ENCODE measurements at regions not wholly inside any gene's neighbourhood (a gene's known extent, or its start where the extent isn't known, plus 50 kb on each side); places are given as distances from the start of the nearest gene placed in this dataset.
A peak's percentile ranks its signal among the peaks of the same experiment; 100 is the strongest.

DNA sequence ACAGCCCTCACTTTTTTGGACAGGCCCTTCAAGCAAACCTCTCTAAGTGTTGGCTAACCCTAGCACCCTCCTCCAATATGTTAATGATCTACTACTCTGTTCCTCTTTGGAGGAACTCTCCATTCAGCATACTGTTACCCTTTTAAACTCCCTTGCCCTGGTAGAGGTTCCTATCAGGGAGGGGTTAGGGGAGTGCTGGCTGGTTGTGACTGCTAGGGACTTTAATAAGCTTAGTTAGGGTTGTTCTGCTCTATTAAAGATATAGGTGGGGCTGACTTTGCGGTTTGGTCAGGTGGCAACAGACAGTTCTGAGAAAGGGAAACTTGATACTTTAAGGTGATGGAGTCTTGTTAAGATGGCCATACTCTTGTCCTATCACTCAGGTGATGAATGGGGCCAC lies 301.5 kb upstream of the FBXO33 start:
- Mint-ChIP-seq H3K27ac (no peak overlapping the region), H3K27me3 (no peaks in the 10 kb centered on the region), H3K36me3 (no peaks in the 10 kb centered on the region), H3K9me3 (peaks cover 6% of the 10 kb centered on the region), H3K4me3 (no peak overlapping the region), H3K4me1 (no peaks in the 10 kb centered on the region)
- ATAC-seq = no peak

DNA sequence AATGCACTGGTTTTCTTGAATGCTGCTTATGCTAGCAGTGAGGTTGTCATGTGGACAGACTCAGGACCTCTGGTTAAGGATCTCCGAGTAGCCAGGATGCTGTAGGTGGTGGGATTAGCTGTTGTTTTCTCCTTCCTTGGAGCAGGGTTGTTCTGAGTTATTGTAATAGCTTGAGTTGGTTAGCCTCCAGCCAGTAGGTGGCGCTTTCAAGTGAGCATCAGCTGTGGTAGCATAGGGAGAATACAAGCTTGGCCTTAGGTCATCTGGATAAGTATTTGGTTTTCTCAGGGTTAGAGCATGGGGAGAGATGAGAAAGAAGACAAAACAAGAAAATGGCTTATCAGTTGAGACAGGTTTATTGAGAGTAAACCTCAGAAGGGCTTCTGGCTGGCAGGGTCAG lies 299.7 kb upstream of the FBXO33 start:
- ATAC-seq = no peak
- Mint-ChIP-seq H3K27ac (no peak overlapping the region), H3K27me3 (no peaks in the 10 kb centered on the region), H3K4me1 (no peaks in the 10 kb centered on the region), H3K36me3 (no peaks in the 10 kb centered on the region), H3K4me3 (no peak overlapping the region), H3K9me3 (peaks cover 3% of the 10 kb centered on the region)

GRCh38 chr14:39726563-39726962 lies 294.3 kb upstream of the FBXO33 start:
- no peaks in the 10 kb centered on the region for H3K27me3 Mint-ChIP-seq
- H3K4me1 Mint-ChIP-seq = no peaks in the 10 kb centered on the region
- no peak for ATAC-seq
- no peak overlapping the region for H3K27ac Mint-ChIP-seq
- H3K36me3 Mint-ChIP-seq = no peaks in the 10 kb centered on the region
- peaks cover 3% of the 10 kb centered on the region for H3K9me3 Mint-ChIP-seq
- H3K4me3 Mint-ChIP-seq = no peak overlapping the region

- no peak for ATAC-seq
- Mint-ChIP-seq H3K27ac (no peak overlapping the region), H3K36me3 (no peaks in the 10 kb centered on the region), H3K9me3 (no peaks in the 10 kb centered on the region), H3K4me1 (no peaks in the 10 kb centered on the region), H3K4me3 (no peak overlapping the region), H3K27me3 (no peaks in the 10 kb centered on the region)
These were observed 290.5 kb upstream of the FBXO33 start for GRCh38 chr14:39722547-39723273.

DNA sequence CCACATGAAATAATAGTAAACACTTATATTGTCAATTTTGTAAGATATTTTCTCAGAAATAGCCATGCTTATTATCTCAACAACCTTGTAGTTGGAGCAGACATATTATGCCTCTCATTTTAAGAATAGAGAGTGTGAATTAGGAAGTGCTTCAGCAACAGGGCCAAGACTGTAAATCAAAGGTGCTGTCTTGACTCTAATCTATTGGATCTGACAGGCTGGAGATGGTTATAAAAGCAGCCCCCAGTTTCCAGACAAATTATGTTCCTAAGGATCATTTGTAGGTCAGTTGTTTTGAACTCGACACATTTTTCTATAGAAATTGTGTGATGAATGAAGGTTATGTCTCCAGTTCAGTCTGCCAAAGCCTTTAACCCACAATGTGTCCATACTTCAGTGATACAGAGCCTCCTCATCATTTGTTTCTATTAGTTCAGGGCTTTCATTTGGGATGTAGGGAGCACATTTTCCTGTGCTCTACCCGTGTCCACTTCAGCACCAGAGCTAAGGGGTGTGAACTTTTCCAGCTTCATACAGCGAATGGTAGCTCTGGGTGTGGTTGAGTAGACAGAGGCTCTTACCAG lies 284.8 kb upstream of the FBXO33 start:
- no peaks in the 10 kb centered on the region for H3K9me3 Mint-ChIP-seq
- no peak overlapping the region for H3K4me3 Mint-ChIP-seq
- no peak for ATAC-seq
- H3K36me3 Mint-ChIP-seq = no peaks in the 10 kb centered on the region
- H3K27me3 Mint-ChIP-seq = no peaks in the 10 kb centered on the region
- no peak overlapping the region for H3K27ac Mint-ChIP-seq
- no peaks in the 10 kb centered on the region for H3K4me1 Mint-ChIP-seq

DNA sequence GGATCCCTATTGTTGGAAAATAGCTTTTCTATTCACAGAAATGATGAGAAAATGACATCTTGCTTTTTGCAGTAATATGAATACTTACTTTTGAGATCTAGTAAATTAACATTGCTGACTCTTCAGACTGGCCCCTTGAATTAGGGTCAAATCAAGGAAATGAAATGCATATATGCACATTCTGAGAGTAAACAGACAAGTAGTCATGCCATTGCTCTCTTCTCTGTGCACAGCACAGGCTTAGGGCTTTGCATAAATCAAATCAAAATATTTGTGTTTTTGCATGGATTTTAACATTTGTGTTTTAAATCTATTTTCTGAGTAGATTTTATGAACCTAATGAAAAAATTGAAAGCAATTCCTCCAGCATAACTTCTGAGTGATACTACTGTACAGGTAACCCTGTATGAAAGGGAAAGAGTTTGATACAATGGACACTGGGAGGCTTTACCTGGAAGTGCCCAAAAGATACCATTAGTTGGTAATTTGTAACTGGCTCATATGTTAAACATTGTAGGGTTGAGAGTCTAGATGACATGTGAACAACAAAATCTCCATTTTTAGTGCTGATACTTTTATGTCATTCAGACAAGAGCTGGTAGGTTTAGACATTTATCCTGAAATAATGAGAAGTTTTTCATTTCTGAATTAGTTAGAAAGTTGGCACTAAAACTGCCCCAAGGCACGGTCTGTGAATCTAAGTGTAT lies 280.2 kb upstream of the FBXO33 start:
- Mint-ChIP-seq H3K27ac (no peak overlapping the region), H3K36me3 (no peaks in the 10 kb centered on the region), H3K9me3 (peaks cover 14% of the 10 kb centered on the region), H3K4me3 (no peak overlapping the region), H3K4me1 (no peaks in the 10 kb centered on the region), H3K27me3 (no peaks in the 10 kb centered on the region)
- ATAC-seq = no peak

- Mint-ChIP-seq H3K36me3 (no peaks in the 10 kb centered on the region), H3K27me3 (no peaks in the 10 kb centered on the region), H3K9me3 (peaks cover 11% of the 10 kb centered on the region), H3K4me3 (no peak overlapping the region), H3K4me1 (no peaks in the 10 kb centered on the region), H3K27ac (no peak overlapping the region)
- no peak for ATAC-seq
These were observed 272.4 kb upstream of the FBXO33 start for GRCh38 chr14:39704594-39704993.

- no peaks in the 10 kb centered on the region for H3K4me1 Mint-ChIP-seq
- no peaks in the 10 kb centered on the region for H3K36me3 Mint-ChIP-seq
- H3K27me3 Mint-ChIP-seq = no peaks in the 10 kb centered on the region
- ATAC-seq = no peak
- peaks cover 18% of the 10 kb centered on the region for H3K9me3 Mint-ChIP-seq
- H3K27ac Mint-ChIP-seq = no peak overlapping the region
- H3K4me3 Mint-ChIP-seq = no peak overlapping the region
These were observed 262.1 kb upstream of the FBXO33 start for GRCh38 chr14:39694341-39694740.

GRCh38 chr14:39683691-39684260 lies 251.5 kb upstream of the FBXO33 start:
- H3K27me3 Mint-ChIP-seq = no peaks in the 10 kb centered on the region
- H3K36me3 Mint-ChIP-seq = no peaks in the 10 kb centered on the region
- no peak overlapping the region for H3K27ac Mint-ChIP-seq
- no peaks in the 10 kb centered on the region for H3K4me1 Mint-ChIP-seq
- no peak overlapping the region for H3K4me3 Mint-ChIP-seq
- ATAC-seq = no peak
- H3K9me3 Mint-ChIP-seq = peaks cover 3% of the 10 kb centered on the region

GRCh38 chr14:39682582-39682981 lies 250.3 kb upstream of the FBXO33 start:
- no peak for ATAC-seq
- Mint-ChIP-seq H3K27ac (no peak overlapping the region), H3K27me3 (no peaks in the 10 kb centered on the region), H3K4me1 (no peaks in the 10 kb centered on the region), H3K9me3 (peaks cover 3% of the 10 kb centered on the region), H3K36me3 (no peaks in the 10 kb centered on the region), H3K4me3 (no peak overlapping the region)

DNA sequence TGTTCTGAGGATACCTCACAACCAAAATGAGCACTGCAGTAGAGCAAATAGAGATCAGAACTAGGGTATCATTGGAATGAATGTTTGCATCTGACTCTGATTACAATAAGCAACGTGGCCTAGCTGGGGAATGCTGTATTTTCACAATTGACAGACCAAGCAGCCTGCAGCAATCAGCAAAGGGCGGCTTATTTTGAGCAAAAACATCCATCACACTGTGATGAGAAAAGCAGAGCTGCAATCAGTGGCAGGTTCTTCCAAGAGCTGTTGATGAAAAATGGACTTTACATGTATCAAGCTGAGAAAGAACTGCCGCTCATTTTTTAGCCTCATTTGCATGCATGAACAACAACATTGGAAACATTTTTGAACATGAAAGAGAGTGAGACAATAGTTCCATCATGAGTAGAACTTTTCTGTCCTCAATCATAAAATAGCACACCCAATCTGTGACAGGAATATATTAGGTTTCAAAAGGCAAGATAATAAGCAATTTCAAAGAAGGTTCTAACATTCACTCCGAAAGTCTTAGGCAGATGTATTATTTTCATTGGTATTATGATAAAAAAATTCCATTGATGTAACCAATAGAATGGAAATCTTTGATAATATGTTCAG lies 249.7 kb upstream of the FBXO33 start:
- Mint-ChIP-seq H3K36me3 (no peaks in the 10 kb centered on the region), H3K9me3 (peaks cover 3% of the 10 kb centered on the region), H3K4me1 (no peaks in the 10 kb centered on the region), H3K27me3 (no peaks in the 10 kb centered on the region), H3K4me3 (no peak overlapping the region), H3K27ac (no peak overlapping the region)
- ATAC-seq = no peak

- Mint-ChIP-seq H3K9me3 (peaks cover 3% of the 10 kb centered on the region), H3K36me3 (no peaks in the 10 kb centered on the region), H3K4me3 (no peak overlapping the region), H3K27ac (no peak overlapping the region), H3K4me1 (no peaks in the 10 kb centered on the region), H3K27me3 (no peaks in the 10 kb centered on the region)
- ATAC-seq = peak; percentile 43
These were observed 248.5 kb upstream of the FBXO33 start for GRCh38 chr14:39680777-39681176.

DNA sequence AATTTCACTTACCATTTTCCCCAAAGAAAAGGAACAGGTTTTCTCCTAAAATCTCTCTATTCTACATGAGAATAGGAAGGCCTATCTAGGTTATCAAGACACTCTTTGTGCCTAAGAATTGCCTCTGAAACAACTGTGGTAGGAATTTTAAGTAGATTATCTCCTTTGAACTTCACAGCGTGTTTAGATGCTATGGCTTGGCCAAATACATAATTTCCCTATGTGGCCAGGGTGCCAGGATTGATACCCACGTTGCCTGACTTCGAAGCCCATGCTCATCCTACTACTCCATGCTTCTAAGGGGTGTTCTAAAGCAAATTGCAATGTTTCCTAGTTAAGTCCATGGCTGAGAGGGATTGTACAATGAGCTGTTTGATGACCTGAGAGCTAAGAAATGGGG lies 241.5 kb upstream of the FBXO33 start:
- H3K4me3 Mint-ChIP-seq = no peak overlapping the region
- no peaks in the 10 kb centered on the region for H3K9me3 Mint-ChIP-seq
- no peak for ATAC-seq
- no peak overlapping the region for H3K27ac Mint-ChIP-seq
- H3K4me1 Mint-ChIP-seq = no peaks in the 10 kb centered on the region
- H3K27me3 Mint-ChIP-seq = no peaks in the 10 kb centered on the region
- no peaks in the 10 kb centered on the region for H3K36me3 Mint-ChIP-seq

GRCh38 chr14:39673270-39673711 lies 241.1 kb upstream of the FBXO33 start:
- H3K27ac Mint-ChIP-seq = no peak overlapping the region
- H3K9me3 Mint-ChIP-seq = no peaks in the 10 kb centered on the region
- no peaks in the 10 kb centered on the region for H3K4me1 Mint-ChIP-seq
- no peak for ATAC-seq
- H3K36me3 Mint-ChIP-seq = no peaks in the 10 kb centered on the region
- H3K27me3 Mint-ChIP-seq = no peaks in the 10 kb centered on the region
- H3K4me3 Mint-ChIP-seq = no peak overlapping the region

DNA sequence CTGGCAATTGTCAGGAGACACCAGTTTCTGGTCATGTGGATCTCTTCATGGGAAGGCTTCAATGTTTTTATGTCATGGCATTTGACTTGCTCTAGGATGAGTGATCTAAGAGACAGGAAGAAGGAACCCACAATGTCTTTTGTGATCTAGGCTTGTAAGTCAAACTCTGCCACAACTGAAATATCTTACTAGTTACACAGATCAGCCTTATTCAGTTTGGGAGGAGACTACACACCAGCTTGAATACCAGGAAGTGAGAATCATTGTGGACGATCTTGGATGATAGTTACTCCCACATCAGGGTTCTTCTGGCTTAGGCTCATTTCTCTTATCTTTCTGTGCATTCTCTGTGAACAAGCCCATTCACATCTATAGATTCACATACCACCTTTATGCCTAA lies 236.2 kb upstream of the FBXO33 start:
- ATAC-seq = no peak

More for the DNA sequence above, 236.2 kb upstream of the FBXO33 start:
- H3K36me3 Mint-ChIP-seq = no peaks in the 10 kb centered on the region
- no peak overlapping the region for H3K4me3 Mint-ChIP-seq
- no peaks in the 10 kb centered on the region for H3K9me3 Mint-ChIP-seq
- no peak overlapping the region for H3K27ac Mint-ChIP-seq
- no peaks in the 10 kb centered on the region for H3K4me1 Mint-ChIP-seq
- no peaks in the 10 kb centered on the region for H3K27me3 Mint-ChIP-seq
